ENCODE measurements at regions not wholly inside any gene's neighbourhood (a gene's known extent, or its start where the extent isn't known, plus 50 kb on each side); places are given as distances from the start of the nearest gene placed in this dataset.

GRCh38 chr3:98646680-98647079 is 53.3 kb upstream of the CPOX start:
- TF ChIP-seq CTCF (conservative IDR thresholded peaks at IDR 0.05; ENCODE audit: low read depth, low read length): no peak
- no peak for TF ChIP-seq EZH2 (IDR thresholded peaks at IDR 0.05; ENCODE audit: borderline replicate concordance, low read depth, low read length, poor library complexity, severe bottlenecking)
